Hepatocyte (in vitro differentiated cells): ENCODE measurements at regions not wholly inside any gene's neighbourhood (a gene's known extent, or its start where the extent isn't known, plus 50 kb on each side); places are given as distances from the start of the nearest gene placed in this dataset.

ENCODE experiments used
- DNase-seq: peaks from one replicate; pipeline ENCODE4 v3.0.0-alpha.2; 2016; ENCODE audit warnings: low spot score
- H2AFZ ChIP-seq: fragments of 200-600 bp; sonication (generic); 2 replicates; pipeline ENCODE4 v1.6.0; 2016; ENCODE audit warnings: antibody characterized with exemption, mild to moderate bottlenecking
- H3K27ac ChIP-seq: fragments of 200-600 bp; sonication (generic); 2 replicates; pipeline ENCODE4 v1.5.1; 2016; ENCODE audit warnings: mild to moderate bottlenecking
- H3K27me3 ChIP-seq: fragments of 200-600 bp; sonication (generic); 2 replicates; pipeline ENCODE4 v1.6.1; 2016
- H3K36me3 ChIP-seq: fragments of 200-600 bp; sonication (generic); replicated peaks from 2 replicates; pipeline ENCODE4 v1.5.1; 2016; ENCODE audit warnings: low read depth; ENCODE audit not compliant: insufficient read depth
- H3K4me1 ChIP-seq: fragments of 200-600 bp; sonication (generic); 2 replicates; pipeline ENCODE4 v1.5.1; 2016; ENCODE audit warnings: mild to moderate bottlenecking, moderate library complexity; ENCODE audit not compliant: insufficient read depth
- H3K4me2 ChIP-seq: fragments of 200-600 bp; sonication (generic); 2 replicates; pipeline ENCODE4 v1.6.0; 2016
- H3K4me3 ChIP-seq: fragments of 200-600 bp; sonication (generic); 2 replicates; pipeline ENCODE4 v1.5.1; 2016; ENCODE audit warnings: mild to moderate bottlenecking
- H3K79me2 ChIP-seq: fragments of 200-600 bp; sonication (generic); 2 replicates; pipeline ENCODE4 v1.6.0; 2017; ENCODE audit warnings: mild to moderate bottlenecking
- H3K9me2 ChIP-seq: fragments of 200-600 bp; sonication (generic); replicated peaks from 2 replicates; pipeline ENCODE4 v1.6.0; 2017; ENCODE audit warnings: mild to moderate bottlenecking; ENCODE audit not compliant: insufficient read depth
- H3K9me3 ChIP-seq: fragments of 200-600 bp; sonication (generic); 2 replicates; pipeline ENCODE4 v1.5.1; 2016; ENCODE audit warnings: low read depth, mild to moderate bottlenecking
- H4K20me1 ChIP-seq: fragments of 200-600 bp; sonication (generic); 2 replicates; pipeline ENCODE4 v1.6.0; 2016; ENCODE audit warnings: mild to moderate bottlenecking; ENCODE audit not compliant: insufficient read depth, poor library complexity, severe bottlenecking
- EZH2 ChIP-seq: fragments of 200-600 bp; sonication (generic); IDR thresholded peaks from 2 replicates; pipeline ENCODE4 v1.6.1; 2016; ENCODE audit warnings: antibody characterized with exemption, mild to moderate bottlenecking, borderline replicate concordance
- EZH2phosphoT487 ChIP-seq: fragments of 200-600 bp; sonication (generic); IDR thresholded peaks from one replicate; pipeline ENCODE4 v1.6.1; 2018; ENCODE audit warnings: antibody characterized with exemption, mild to moderate bottlenecking, low read depth, moderate library complexity; ENCODE audit not compliant: unreplicated experiment, severe bottlenecking
- WGBS: methylation state at CpG from one replicate; pipeline ENCODE4 v1.1.6; 2016; ENCODE audit warnings: low lambda C conversion rate; ENCODE audit errors: missing lambda C conversion rate; 5-methylcytosine and 5-hydroxymethylcytosine counted together
- TF ChIP-seq, protein P1 (sequence below): fragments of 200-600 bp; sonication (generic); IDR thresholded peaks from 2 replicates; pipeline ENCODE4 v1.5.1; 2016; ENCODE audit warnings: antibody characterized with exemption, mild to moderate bottlenecking; ENCODE audit not compliant: poor library complexity

DNA sequence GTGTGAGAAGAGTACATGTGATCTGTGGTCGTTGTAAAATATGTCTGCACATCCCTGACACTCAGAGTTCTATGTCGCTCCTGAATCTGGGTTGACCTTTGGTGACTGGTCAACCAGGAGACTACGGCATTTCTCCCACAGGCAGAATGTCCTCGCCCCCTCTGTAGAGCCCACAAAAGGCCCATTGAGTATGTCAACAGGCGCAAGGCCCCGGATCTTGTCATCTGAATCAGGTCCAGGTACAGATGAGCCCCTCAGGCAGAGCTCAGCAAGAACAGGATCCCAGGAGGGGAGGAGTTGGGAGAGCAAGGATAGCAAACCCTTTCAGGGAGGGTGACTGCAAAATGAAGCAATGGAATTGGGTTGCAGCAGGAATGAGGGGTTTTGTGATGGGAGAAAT lies 126.5 kb downstream of the MATN1 start:
- Histone ChIP-seq H3K79me2 (no peaks in the 10 kb centered on the region), H3K4me3 (no peak overlapping the region), H4K20me1 (no peaks in the 10 kb centered on the region), H3K27ac (no peak overlapping the region), H3K4me2 (no peak overlapping the region), H3K27me3 (peaks cover 20% of the 10 kb centered on the region), H2AFZ (no peak overlapping the region), H3K9me3 (no peaks in the 10 kb centered on the region), H3K4me1 (no peaks in the 10 kb centered on the region), H3K36me3 (no peaks in the 10 kb centered on the region), H3K9me2 (no peaks in the 10 kb centered on the region)
- TF ChIP-seq, protein P1, sequence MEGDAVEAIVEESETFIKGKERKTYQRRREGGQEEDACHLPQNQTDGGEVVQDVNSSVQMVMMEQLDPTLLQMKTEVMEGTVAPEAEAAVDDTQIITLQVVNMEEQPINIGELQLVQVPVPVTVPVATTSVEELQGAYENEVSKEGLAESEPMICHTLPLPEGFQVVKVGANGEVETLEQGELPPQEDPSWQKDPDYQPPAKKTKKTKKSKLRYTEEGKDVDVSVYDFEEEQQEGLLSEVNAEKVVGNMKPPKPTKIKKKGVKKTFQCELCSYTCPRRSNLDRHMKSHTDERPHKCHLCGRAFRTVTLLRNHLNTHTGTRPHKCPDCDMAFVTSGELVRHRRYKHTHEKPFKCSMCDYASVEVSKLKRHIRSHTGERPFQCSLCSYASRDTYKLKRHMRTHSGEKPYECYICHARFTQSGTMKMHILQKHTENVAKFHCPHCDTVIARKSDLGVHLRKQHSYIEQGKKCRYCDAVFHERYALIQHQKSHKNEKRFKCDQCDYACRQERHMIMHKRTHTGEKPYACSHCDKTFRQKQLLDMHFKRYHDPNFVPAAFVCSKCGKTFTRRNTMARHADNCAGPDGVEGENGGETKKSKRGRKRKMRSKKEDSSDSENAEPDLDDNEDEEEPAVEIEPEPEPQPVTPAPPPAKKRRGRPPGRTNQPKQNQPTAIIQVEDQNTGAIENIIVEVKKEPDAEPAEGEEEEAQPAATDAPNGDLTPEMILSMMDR: no peak
- TF ChIP-seq EZH2 (no peak), EZH2phosphoT487 (no peak)
- WGBS: 80% methylated on average over 6 of the region's 6 CpGs
- no peak for DNase-seq

DNA sequence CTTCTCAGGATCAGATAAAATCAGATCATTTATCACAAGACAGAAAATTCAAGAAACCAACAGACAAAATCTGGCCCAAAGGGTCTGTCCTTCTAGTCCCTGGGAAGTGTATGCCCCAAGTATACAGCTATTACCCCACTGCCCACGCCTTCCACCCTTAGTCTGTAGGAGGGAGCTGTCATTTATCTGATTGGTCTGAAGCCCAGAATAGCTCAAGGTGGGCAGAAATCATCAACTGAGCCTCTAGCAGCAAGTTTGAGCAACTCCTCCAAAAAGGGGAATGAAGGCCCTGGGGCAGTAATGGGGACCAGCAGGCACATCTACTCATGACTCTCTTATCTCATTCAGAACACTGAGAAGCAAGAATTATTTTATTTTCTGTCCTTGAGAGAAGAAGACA lies 126.9 kb downstream of the MATN1 start:
- Histone ChIP-seq H3K4me1 (no peaks in the 10 kb centered on the region), H4K20me1 (no peaks in the 10 kb centered on the region), H3K27ac (no peak overlapping the region), H3K36me3 (no peaks in the 10 kb centered on the region), H3K9me3 (no peaks in the 10 kb centered on the region), H3K9me2 (no peaks in the 10 kb centered on the region), H2AFZ (no peak overlapping the region), H3K4me2 (no peak overlapping the region), H3K79me2 (no peaks in the 10 kb centered on the region), H3K27me3 (peaks cover 20% of the 10 kb centered on the region), H3K4me3 (no peak overlapping the region)
- no peak for DNase-seq
- no peak for TF ChIP-seq EZH2
- TF ChIP-seq EZH2phosphoT487: no peak
- TF ChIP-seq, protein P1: no peak
- 77% methylated on average over 1 of the region's 1 CpG for WGBS

DNA sequence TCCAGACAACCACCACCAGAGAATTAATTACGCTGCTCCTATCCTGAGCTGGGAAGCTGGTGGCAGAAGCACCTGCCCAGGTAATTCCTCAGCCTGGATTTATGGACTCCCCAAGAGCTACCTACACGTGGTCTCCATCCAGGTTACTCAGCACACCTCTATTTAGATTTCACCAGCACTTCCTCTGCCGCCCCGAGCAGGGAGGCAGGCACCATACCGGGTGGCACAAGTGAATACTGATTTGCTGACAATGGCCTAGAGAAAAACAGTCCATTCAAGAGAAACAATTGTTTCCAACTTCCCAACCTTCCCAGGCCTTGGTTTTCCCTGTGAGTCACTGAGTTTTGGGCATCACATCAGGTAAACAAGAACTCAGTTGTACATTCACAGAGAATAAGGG lies 134.3 kb downstream of the MATN1 start:
- H3K27me3 ChIP-seq: peaks cover 6% of the 10 kb centered on the region
- no peaks in the 10 kb centered on the region for H3K79me2 ChIP-seq
- H3K9me2 ChIP-seq: no peaks in the 10 kb centered on the region
- no peak overlapping the region for H3K4me3 ChIP-seq
- no peak for DNase-seq
- H4K20me1 ChIP-seq: no peaks in the 10 kb centered on the region
- WGBS: 48% methylated on average over 5 of the region's 5 CpGs
- no peak overlapping the region for H2AFZ ChIP-seq
- no peaks in the 10 kb centered on the region for H3K9me3 ChIP-seq
- no peak overlapping the region for H3K4me2 ChIP-seq
- no peaks in the 10 kb centered on the region for H3K4me1 ChIP-seq
- H3K27ac ChIP-seq: no peak overlapping the region
- TF ChIP-seq, protein P1: no peak
- TF ChIP-seq EZH2 (no peak), EZH2phosphoT487 (no peak)
- H3K36me3 ChIP-seq: no peaks in the 10 kb centered on the region
